Parathyroid adenoma (tissue), 2 donors: ENCODE measurements at regions not wholly inside any gene's neighbourhood (a gene's known extent, or its start where the extent isn't known, plus 50 kb on each side); places are given as distances from the start of the nearest gene placed in this dataset.

ENCODE experiments used
- H2AFZ ChIP-seq: fragments of 300-600 bp; sonication (generic); one replicate; pipeline ENCODE4 v1.7.0; 2017; ENCODE audit warnings: antibody characterized with exemption, mild to moderate bottlenecking
- H3K27ac ChIP-seq: fragments of 300-600 bp; sonication (generic); one replicate; pipeline ENCODE4 v1.7.0; 2017
- H3K27me3 ChIP-seq: fragments of 300-600 bp; sonication (generic); one replicate; pipeline ENCODE4 v1.7.0; 2017; ENCODE audit warnings: low read length; ENCODE audit not compliant: control insufficient read depth, insufficient read depth
- H3K36me3 ChIP-seq: fragments of 300-600 bp; sonication (generic); one replicate; pipeline ENCODE4 v1.7.0; 2017; ENCODE audit warnings: low read length; ENCODE audit not compliant: control insufficient read depth, insufficient read depth
- H3K4me1 ChIP-seq: fragments of 300-600 bp; sonication (generic); one replicate; pipeline ENCODE4 v1.7.0; 2017; ENCODE audit warnings: control low read depth
- H3K4me2 ChIP-seq: fragments of 300-600 bp; sonication (generic); one replicate; pipeline ENCODE4 v1.7.0; 2017; ENCODE audit warnings: low read length
- H3K4me3 ChIP-seq: fragments of 300-600 bp; sonication (generic); one replicate; pipeline ENCODE4 v1.7.0; 2017; ENCODE audit warnings: low read depth, low read length
- H3K79me2 ChIP-seq: fragments of 300-600 bp; sonication (generic); one replicate; pipeline ENCODE4 v1.7.0; 2017; ENCODE audit warnings: control low read depth
- H3K9ac ChIP-seq: fragments of 300-600 bp; sonication (generic); one replicate; pipeline ENCODE4 v1.7.0; 2017; ENCODE audit warnings: mild to moderate bottlenecking
- H3K9me3 ChIP-seq: fragments of 300-600 bp; sonication (generic); one replicate; pipeline ENCODE4 v1.7.0; 2017; ENCODE audit warnings: low read length; ENCODE audit not compliant: control insufficient read depth
- TF ChIP-seq, protein P1 (sequence below): fragments of 300-600 bp; sonication (generic); IDR thresholded peaks from one replicate; pipeline ENCODE4 v1.7.0; 2017; ENCODE audit warnings: antibody characterized with exemption, mild to moderate bottlenecking
- donor health status: primary hyperparathyroidism.

DNA sequence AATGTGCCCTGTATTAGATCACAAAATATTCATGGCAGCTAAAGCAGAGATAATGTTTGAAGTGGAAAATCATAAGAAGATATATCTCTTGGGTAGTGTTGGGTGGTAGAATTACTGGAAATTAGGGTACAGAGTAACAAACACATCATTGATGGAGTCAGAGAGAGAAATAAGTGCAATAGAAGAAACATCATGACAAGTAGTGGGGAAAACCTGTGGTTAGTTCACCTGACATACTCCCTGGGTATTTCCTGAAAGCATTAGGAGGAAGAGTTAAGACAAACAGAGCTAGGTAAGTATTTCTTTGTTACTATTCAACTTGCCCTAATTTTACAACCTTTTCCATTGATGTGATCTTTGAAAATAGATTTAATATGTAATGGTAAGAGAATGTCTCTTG is 691.9 kb upstream of the SOX9 start:
- TF ChIP-seq, protein P1, sequence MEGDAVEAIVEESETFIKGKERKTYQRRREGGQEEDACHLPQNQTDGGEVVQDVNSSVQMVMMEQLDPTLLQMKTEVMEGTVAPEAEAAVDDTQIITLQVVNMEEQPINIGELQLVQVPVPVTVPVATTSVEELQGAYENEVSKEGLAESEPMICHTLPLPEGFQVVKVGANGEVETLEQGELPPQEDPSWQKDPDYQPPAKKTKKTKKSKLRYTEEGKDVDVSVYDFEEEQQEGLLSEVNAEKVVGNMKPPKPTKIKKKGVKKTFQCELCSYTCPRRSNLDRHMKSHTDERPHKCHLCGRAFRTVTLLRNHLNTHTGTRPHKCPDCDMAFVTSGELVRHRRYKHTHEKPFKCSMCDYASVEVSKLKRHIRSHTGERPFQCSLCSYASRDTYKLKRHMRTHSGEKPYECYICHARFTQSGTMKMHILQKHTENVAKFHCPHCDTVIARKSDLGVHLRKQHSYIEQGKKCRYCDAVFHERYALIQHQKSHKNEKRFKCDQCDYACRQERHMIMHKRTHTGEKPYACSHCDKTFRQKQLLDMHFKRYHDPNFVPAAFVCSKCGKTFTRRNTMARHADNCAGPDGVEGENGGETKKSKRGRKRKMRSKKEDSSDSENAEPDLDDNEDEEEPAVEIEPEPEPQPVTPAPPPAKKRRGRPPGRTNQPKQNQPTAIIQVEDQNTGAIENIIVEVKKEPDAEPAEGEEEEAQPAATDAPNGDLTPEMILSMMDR: no peak
- no peak overlapping the region for H3K27ac ChIP-seq
- no peak overlapping the region for H3K4me3 ChIP-seq
- no peak overlapping the region for H3K9ac ChIP-seq
- no peak overlapping the region for H2AFZ ChIP-seq
- no peaks in the 10 kb centered on the region for H3K9me3 ChIP-seq
- no peak overlapping the region for H3K4me2 ChIP-seq
- H3K27me3 ChIP-seq: no peaks in the 10 kb centered on the region
- H3K36me3 ChIP-seq: no peaks in the 10 kb centered on the region
- H3K4me1 ChIP-seq: no peaks in the 10 kb centered on the region
- no peaks in the 10 kb centered on the region for H3K79me2 ChIP-seq

DNA sequence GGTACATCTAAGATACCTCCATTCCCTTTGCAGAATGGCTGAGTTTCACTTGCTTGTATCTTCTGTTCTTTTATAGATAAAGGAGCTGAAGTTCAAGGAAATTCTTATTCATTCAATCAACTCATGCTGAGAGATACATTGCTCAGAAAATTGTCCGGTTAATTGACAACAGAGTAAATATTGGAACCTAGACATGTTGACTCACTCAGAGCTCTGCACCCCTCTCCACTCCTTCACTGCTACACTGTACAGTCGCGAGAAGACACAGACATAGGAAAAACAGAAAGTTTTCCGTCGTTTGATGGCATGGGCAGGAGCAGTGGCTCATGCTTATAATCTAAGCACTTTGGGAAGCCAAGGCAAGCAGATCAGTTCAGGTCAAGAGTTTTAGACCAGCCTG is 690.5 kb upstream of the SOX9 start:
- H3K4me1 ChIP-seq: no peaks in the 10 kb centered on the region
- no peaks in the 10 kb centered on the region for H3K79me2 ChIP-seq
- no peaks in the 10 kb centered on the region for H3K27me3 ChIP-seq
- no peak overlapping the region for H3K4me3 ChIP-seq
- no peak overlapping the region for H2AFZ ChIP-seq
- no peak overlapping the region for H3K27ac ChIP-seq
- H3K9me3 ChIP-seq: no peaks in the 10 kb centered on the region
- H3K36me3 ChIP-seq: no peaks in the 10 kb centered on the region
- H3K9ac ChIP-seq: no peak overlapping the region
- TF ChIP-seq, protein P1: no peak
- no peak overlapping the region for H3K4me2 ChIP-seq

DNA sequence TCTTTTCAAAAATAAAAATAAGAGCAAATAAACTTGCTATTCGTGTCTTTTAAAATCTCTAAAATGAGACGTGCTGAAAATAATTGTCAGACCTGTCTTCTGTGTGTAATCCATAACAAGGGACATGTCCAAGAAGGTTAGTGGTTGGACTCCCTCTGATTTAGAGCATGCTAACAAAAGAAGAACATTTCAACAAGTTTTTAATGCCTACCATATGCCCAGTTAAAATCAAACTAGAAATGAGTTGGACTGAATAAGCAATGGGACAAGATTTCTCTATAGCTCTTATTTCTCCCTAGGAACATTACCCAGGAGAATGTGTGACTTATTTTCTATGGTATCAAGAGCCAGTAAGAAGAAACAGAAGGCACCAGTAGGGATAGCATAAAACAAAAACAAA is 689.7 kb upstream of the SOX9 start:
- Histone ChIP-seq H3K27ac (no peak overlapping the region), H3K27me3 (no peaks in the 10 kb centered on the region), H3K4me2 (no peak overlapping the region), H3K4me1 (no peaks in the 10 kb centered on the region), H3K36me3 (no peaks in the 10 kb centered on the region), H3K9me3 (no peaks in the 10 kb centered on the region), H3K4me3 (no peak overlapping the region), H2AFZ (no peak overlapping the region), H3K9ac (no peak overlapping the region), H3K79me2 (no peaks in the 10 kb centered on the region)
- TF ChIP-seq, protein P1: no peak

DNA sequence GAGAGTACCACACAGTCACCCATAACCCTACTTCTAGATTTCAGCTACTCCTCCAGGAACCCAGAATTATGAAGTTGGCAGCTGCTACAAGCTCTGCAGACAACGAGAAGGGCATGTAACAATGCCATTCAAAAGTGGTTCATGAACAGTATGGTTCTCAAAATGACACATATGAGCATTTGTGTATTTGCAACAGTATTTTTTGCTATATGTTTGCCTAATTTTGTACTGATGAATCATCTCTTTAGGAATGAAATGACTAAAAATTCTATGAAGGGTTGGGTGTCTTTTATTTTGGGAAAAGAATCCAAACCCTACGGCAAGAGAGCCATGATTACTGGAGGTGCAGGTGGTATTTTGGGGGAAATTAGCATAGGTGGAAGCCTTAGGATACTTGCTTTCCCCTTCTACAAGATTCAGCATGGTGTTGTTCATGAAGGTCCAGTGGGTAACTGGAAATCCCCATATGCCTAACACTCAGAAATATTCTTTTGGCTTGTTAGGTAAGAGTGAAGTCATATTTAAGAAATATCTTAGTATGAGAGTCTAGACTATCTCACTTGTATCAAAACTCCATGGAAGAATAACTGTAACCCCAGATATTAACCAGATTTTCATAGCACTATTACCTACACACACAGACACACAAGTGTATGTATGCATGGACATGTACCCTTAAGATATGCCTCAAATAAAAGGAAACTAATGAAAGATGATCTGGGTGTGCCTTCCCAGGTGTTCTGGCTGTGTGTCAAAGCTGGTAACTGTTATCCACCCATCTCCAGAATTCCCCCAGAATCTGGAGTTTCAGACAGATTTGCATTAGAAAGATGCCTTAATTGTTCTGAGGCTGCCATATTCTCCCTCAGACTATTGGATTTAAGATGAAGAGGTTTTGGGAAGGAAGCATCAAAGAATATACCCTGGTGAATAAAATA is 688.2 kb upstream of the SOX9 start:
- no peaks in the 10 kb centered on the region for H3K9me3 ChIP-seq
- H3K4me3 ChIP-seq: no peak overlapping the region
- H3K4me2 ChIP-seq: no peak overlapping the region
- no peak overlapping the region for H2AFZ ChIP-seq
- H3K79me2 ChIP-seq: no peaks in the 10 kb centered on the region
- H3K27ac ChIP-seq: no peak overlapping the region
- H3K27me3 ChIP-seq: no peaks in the 10 kb centered on the region
- TF ChIP-seq, protein P1: no peak
- no peaks in the 10 kb centered on the region for H3K36me3 ChIP-seq
- H3K9ac ChIP-seq: no peak overlapping the region
- no peaks in the 10 kb centered on the region for H3K4me1 ChIP-seq

DNA sequence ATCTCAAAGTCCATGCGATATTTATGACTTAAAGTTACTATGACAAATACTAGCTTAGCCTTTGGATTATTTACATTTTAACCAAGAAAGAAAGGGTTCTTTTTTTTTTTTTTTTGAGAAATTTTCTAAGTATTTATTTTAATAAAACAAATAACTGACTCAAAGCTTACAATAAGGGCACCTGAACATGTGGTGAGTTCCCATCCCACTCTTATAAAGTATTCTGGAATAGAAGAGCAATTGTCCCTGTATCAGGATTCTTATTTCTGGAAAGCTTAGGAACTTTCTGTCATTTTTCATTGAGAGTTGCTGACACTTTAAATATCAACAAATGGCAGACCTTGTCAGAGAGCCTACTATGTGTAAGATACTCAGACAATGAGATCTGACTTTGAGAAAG is 686.1 kb upstream of the SOX9 start:
- TF ChIP-seq, protein P1: no peak
- no peak overlapping the region for H2AFZ ChIP-seq
- H3K4me1 ChIP-seq: no peaks in the 10 kb centered on the region
- H3K9ac ChIP-seq: no peak overlapping the region
- H3K36me3 ChIP-seq: no peaks in the 10 kb centered on the region
- H3K27ac ChIP-seq: no peak overlapping the region
- H3K27me3 ChIP-seq: no peaks in the 10 kb centered on the region
- H3K79me2 ChIP-seq: no peaks in the 10 kb centered on the region
- H3K9me3 ChIP-seq: no peaks in the 10 kb centered on the region
- H3K4me2 ChIP-seq: no peak overlapping the region
- H3K4me3 ChIP-seq: no peak overlapping the region
